ENCODE measurements at regions not wholly inside any gene's neighbourhood (a gene's known extent, or its start where the extent isn't known, plus 50 kb on each side); places are given as distances from the start of the nearest gene placed in this dataset.

- H3K4me3 Mint-ChIP-seq = no peak overlapping the region
- no peak for DNase-seq (ENCODE audit: low spot score)
- no peaks in the 10 kb centered on the region for H3K79me2 ChIP-seq (ENCODE audit: low read depth)
- H3K9me3 Mint-ChIP-seq = no peaks in the 10 kb centered on the region
- H3K27ac ChIP-seq = no peak overlapping the region
- peaks cover 10% of the 10 kb centered on the region for H3K27me3 Mint-ChIP-seq (ENCODE audit: insufficient read depth, low read depth)
- no peaks in the 10 kb centered on the region for H3K9me3 ChIP-seq (ENCODE audit: low read depth)
- H3K4me3 ChIP-seq = no peak overlapping the region
- no peak overlapping the region for H3K9ac ChIP-seq
- no peaks in the 10 kb centered on the region for H3K36me3 Mint-ChIP-seq
- no peaks in the 10 kb centered on the region for H3K4me1 Mint-ChIP-seq
- TF ChIP-seq EZH2 (IDR thresholded peaks at IDR 0.05) = no peak
- no peak for TF ChIP-seq CTCF (IDR thresholded peaks at IDR 0.05)
- no peak for TF ChIP-seq EZH2phosphoT487 (IDR thresholded peaks at IDR 0.05)
- no peaks in the 10 kb centered on the region for H4K20me1 ChIP-seq (ENCODE audit: low read depth)
- H3K4me2 ChIP-seq = no peak overlapping the region
- no peak overlapping the region for H2AFZ ChIP-seq (replicated peaks)
- no peaks in the 10 kb centered on the region for H3K27me3 ChIP-seq
- no peaks in the 10 kb centered on the region for H3K4me1 ChIP-seq
- no peak overlapping the region for H3K27ac Mint-ChIP-seq
- no peaks in the 10 kb centered on the region for H3K36me3 ChIP-seq
- no peaks in the 10 kb centered on the region for H3F3A ChIP-seq (ENCODE audit: low read depth)
These were observed 329.0 kb downstream of the DYSF start for GRCh38 chr2:71782323-71782722.

GRCh38 chr2:71781695-71782228 lies 328.4 kb downstream of the DYSF start:
- Histone ChIP-seq H2AFZ (replicated peaks) (no peak overlapping the region), H3K27me3 (no peaks in the 10 kb centered on the region), H3K79me2 (ENCODE audit: low read depth) (no peaks in the 10 kb centered on the region), H3F3A (ENCODE audit: low read depth) (no peaks in the 10 kb centered on the region), H3K9me3 (ENCODE audit: low read depth) (no peaks in the 10 kb centered on the region), H3K4me1 (no peaks in the 10 kb centered on the region), H3K27ac (no peak overlapping the region), H3K9ac (no peak overlapping the region), H3K4me3 (no peak overlapping the region), H4K20me1 (ENCODE audit: low read depth) (no peaks in the 10 kb centered on the region), H3K36me3 (no peaks in the 10 kb centered on the region), H3K4me2 (no peak overlapping the region)
- Mint-ChIP-seq H3K36me3 (no peaks in the 10 kb centered on the region), H3K27me3 (ENCODE audit: insufficient read depth, low read depth) (peaks cover 10% of the 10 kb centered on the region), H3K27ac (no peak overlapping the region), H3K9me3 (no peaks in the 10 kb centered on the region), H3K4me1 (no peaks in the 10 kb centered on the region), H3K4me3 (no peak overlapping the region)
- no peak for TF ChIP-seq EZH2 (IDR thresholded peaks at IDR 0.05)
- no peak for TF ChIP-seq EZH2phosphoT487 (IDR thresholded peaks at IDR 0.05)
- no peak for TF ChIP-seq CTCF (IDR thresholded peaks at IDR 0.05)
- no peak for DNase-seq (ENCODE audit: low spot score)

GRCh38 chr2:71780162-71780561 lies 326.8 kb downstream of the DYSF start:
- Mint-ChIP-seq H3K9me3 (no peaks in the 10 kb centered on the region), H3K4me3 (no peak overlapping the region), H3K27ac (no peak overlapping the region), H3K36me3 (no peaks in the 10 kb centered on the region), H3K4me1 (no peaks in the 10 kb centered on the region), H3K27me3 (ENCODE audit: insufficient read depth, low read depth) (peaks cover 6% of the 10 kb centered on the region)
- Histone ChIP-seq H3K27ac (no peak overlapping the region), H4K20me1 (ENCODE audit: low read depth) (no peaks in the 10 kb centered on the region), H3K27me3 (no peaks in the 10 kb centered on the region), H3K36me3 (no peaks in the 10 kb centered on the region), H3K4me2 (no peak overlapping the region), H2AFZ (replicated peaks) (no peak overlapping the region), H3F3A (ENCODE audit: low read depth) (no peaks in the 10 kb centered on the region), H3K4me1 (no peaks in the 10 kb centered on the region), H3K9me3 (ENCODE audit: low read depth) (no peaks in the 10 kb centered on the region), H3K9ac (no peak overlapping the region), H3K4me3 (no peak overlapping the region), H3K79me2 (ENCODE audit: low read depth) (no peaks in the 10 kb centered on the region)
- TF ChIP-seq CTCF (IDR thresholded peaks at IDR 0.05) = no peak
- TF ChIP-seq EZH2phosphoT487 (IDR thresholded peaks at IDR 0.05) = no peak
- TF ChIP-seq EZH2 (IDR thresholded peaks at IDR 0.05) = no peak
- no peak for DNase-seq (ENCODE audit: low spot score)

Measured in neural progenitor cell (in vitro differentiated cells).